Left ventricle myocardium superior (tissue), 1 donor: ENCODE measurements at regions not wholly inside any gene's neighbourhood (a gene's known extent, or its start where the extent isn't known, plus 50 kb on each side); places are given as distances from the start of the nearest gene placed in this dataset.
A peak's percentile ranks its signal among the peaks of the same experiment; 100 is the strongest.

ENCODE experiments used
- ATAC-seq: fragments of 200-7000 bp; cut with Tn5 transposase; one replicate; pipeline ENCODE4 v1.9.1; 2020; ENCODE audit warnings: mild to moderate bottlenecking, moderate library complexity
- DNase-seq: peaks from one replicate; pipeline ENCODE4 v3.0.0-alpha.2; 2020
- intact Hi-C: fragments of 100-400 bp; cut with micrococcal nuclease; formaldehyde crosslinking; loops from one replicate; pipeline ENCODE4 v1.11.0; 2022
- donor health status: DM: no; HTN: yes; CAD: no; lungs with severe emphysema.

GRCh38 chr9:88724331-88724730 is 189.4 kb downstream of the NXNL2 start:
- ATAC-seq, result peak; percentile 84
- intact Hi-C loops, result loop anchor here (5.0 kb wide), 1 partner anchor 148 kb away; no protein-coding TSS in a partner anchor
- DNase-seq, result no peak

- ATAC-seq (no peak), DNase-seq (no peak)
- intact Hi-C loops, result no loop called here
Observed at GRCh38 chr9:88725300-88726019, 190.5 kb downstream of the NXNL2 start.

- ATAC-seq (no peak), DNase-seq (no peak)
- intact Hi-C loops, result no loop called here
Observed at GRCh38 chr9:88726803-88727202, 191.8 kb downstream of the NXNL2 start.

GRCh38 chr9:88730780-88731179 is 195.8 kb downstream of the NXNL2 start:
- intact Hi-C loops, result no loop called here
- ATAC-seq (no peak), DNase-seq (no peak)

DNA sequence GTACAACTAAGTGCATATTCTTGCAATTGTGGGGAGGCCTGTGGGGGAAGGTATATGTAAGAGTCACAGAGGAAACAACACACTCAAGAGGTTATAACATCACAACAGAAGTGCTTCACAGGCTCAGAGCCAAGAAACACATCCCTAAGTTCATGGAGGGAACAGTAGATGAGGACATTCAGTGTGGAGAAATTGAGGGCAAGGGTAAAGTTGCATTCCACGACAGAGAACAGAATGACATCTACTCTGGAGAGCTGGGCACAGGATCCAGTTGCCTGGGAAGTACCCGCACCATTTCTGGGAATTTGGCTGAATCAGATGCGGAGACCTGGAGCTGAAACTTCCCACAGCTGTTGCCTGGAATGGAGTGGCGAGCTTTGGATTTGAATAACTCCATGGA is 197.2 kb downstream of the NXNL2 start:
- intact Hi-C loops, result no loop called here
- ATAC-seq (peak; percentile 74), DNase-seq (no peak)

DNA sequence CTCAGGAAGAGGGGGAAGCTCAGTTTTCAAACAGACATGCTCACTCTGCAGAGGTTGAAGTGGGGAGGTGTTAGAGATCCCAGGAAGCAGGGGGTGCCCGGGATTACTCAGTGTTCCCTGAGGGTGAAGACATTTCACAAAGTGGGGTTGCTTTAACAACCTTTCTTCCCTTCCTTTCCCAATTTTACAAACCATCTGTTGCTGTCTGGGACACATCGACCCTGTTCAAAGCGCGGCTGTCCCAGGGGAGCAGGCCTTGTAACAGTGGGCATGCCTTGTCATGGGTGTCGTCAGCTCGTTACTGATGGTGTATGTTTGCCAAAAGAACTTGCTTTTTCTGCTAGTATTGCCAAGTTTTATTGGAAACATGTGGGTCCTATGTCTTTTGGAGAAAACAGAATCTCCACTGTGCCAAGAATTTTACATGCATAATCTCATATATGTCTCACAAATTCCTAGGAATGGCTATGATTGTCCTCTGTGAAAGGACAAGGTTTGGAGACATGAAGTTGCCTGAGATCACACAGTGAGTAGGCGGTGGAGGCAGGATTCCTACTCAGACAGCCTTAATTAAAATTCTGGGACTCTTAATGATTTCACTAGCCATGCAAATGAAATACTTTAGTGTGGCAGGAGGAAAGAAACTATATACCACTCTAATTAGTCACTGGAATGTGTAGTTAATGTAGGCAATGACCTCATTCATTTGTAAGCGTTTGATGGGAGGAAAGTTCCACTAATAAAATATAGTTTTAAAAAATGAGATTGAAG is 198.9 kb downstream of the NXNL2 start:
- intact Hi-C loops, result no loop called here
- peak; percentile 78 for ATAC-seq
- DNase-seq, result peak; percentile 89

DNA sequence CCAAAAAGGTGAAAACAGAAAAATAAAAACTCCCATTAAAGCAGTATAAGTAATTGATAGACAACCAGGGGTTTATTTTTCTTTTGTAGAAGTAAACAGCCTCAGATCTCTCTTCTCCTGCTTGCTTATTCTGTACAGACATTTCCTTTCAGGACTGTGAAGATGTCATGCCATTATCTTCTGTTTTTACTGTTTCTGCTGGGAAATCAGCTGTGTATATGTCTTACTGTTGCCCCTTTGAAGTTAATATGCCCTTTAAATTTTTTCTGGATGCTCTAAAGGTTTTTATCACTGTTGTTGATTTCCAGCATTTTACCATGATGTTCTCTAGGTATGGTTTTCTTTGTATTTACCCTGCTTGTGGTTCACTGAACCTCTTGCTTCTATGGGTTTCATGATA is 199.5 kb downstream of the NXNL2 start:
- DNase-seq, result no peak
- ATAC-seq, result no peak
- intact Hi-C loops, result no loop called here

DNA sequence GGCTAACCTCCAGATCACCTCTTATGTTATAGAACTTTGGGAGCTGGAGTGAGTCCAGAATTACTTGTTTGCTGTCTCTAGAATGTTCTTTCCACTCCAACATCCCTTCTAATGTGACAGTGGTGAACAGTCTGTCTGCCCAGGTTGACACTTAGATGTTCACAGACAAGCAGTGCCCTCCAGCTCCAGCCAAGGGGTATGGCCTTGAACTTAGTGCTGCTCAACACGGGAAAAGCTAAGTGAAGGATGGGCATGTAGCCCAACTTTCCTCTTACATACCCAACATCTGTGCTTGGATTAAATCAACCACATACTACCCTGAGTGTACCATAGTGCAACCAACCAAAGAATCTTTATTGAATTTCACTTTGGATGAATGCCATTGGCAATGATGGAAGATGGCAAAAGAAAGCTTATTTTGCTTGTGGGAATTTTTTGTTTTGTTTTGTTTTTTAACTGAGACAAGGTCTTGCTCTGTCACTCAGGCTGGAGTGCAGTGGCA is 201.2 kb downstream of the NXNL2 start:
- no peak for ATAC-seq
- intact Hi-C loops, result no loop called here
- DNase-seq, result no peak

- no peak for ATAC-seq
- intact Hi-C loops, result no loop called here
Observed at GRCh38 chr9:88737031-88737430, 202.1 kb downstream of the NXNL2 start.

DNA sequence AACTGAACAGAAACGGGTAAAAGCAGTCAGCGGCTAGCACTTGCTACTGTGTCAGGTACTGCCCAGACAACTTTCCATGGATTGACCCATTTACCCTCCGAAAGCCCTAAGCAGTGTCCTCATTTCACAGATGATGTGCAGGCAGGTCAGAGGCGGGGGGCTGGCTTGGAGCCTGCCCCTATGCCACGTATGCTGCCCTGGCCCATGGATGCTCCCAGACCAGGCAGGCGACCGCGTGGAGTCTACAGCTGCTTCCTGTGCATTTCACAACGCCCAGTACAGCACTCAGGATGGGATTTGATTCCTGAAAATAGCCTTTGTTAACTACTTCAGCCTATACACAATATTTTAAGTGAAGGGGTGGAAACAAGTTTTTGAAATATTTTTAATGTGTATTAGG is 202.9 kb downstream of the NXNL2 start:
- intact Hi-C loops, result no loop called here

More at GRCh38 chr9:88737031-88737430, 202.1 kb downstream of the NXNL2 start:
- no peak for DNase-seq

DNA sequence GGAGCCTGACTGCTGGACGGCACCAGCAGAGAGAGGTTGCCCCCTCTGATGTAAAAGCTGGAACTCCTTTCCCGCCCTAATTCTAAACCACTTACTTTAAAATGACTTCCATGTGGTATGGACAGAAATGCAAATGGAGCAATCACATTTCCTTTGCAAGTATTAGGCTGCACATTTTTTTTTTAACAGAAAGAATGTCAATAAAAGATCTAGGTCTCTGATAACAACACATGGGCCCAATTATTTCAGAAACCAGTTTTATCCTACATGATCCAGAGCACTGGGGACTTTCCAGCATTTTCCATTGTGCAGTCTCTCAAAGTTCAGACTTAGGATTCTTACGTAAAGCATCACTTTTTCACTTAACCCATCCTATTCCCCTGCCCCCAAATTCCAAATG is 203.7 kb downstream of the NXNL2 start:
- DNase-seq (no peak), ATAC-seq (no peak)
- intact Hi-C loops, result no loop called here

More for the DNA sequence above, 202.9 kb downstream of the NXNL2 start:
- peak; percentile 37 for ATAC-seq
- DNase-seq, result no peak

- no peak for DNase-seq
- intact Hi-C loops, result no loop called here
- no peak for ATAC-seq
Observed at GRCh38 chr9:88739373-88739772, 204.4 kb downstream of the NXNL2 start.

DNA sequence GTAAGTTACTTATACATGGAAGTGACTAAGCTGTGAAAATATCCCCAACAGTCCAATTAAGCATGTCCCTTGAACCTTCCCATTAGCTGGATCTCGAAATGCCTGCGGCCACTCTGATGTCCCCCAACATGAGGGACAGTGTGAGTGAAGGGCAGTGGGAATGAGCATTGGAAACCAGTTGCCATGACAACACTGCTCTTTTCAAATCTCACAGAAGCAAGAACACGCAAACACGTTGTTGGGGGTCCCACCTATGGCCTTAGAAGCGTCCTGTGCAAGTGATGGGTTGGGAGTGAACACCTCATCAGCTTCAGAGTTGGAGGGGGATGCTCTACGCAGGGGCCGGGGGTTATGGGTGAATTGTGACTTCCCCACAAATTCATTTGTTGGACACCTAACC is 205.9 kb downstream of the NXNL2 start:
- intact Hi-C loops, result no loop called here
- ATAC-seq, result no peak

DNA sequence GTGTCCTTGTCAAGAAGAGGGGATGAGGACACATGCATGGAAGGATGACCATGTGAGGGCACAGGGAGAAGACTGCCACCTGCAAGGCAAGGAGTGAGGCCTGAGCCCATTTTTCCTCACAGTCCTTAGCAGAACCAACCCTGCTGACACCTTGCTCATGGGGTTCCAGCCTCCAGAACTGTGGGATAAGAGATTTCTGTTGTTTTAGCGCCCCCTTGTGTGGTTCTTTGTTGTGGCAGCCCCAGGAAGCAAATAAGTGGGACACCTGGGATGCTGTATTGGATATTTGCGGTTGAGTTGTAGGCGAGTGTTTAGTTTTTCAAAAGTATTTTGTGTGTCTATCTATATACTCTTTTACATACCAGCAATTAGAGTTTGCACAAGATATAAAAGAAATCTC is 206.4 kb downstream of the NXNL2 start:
- intact Hi-C loops, result no loop called here

More for the DNA sequence above, 205.9 kb downstream of the NXNL2 start:
- no peak for DNase-seq

DNA sequence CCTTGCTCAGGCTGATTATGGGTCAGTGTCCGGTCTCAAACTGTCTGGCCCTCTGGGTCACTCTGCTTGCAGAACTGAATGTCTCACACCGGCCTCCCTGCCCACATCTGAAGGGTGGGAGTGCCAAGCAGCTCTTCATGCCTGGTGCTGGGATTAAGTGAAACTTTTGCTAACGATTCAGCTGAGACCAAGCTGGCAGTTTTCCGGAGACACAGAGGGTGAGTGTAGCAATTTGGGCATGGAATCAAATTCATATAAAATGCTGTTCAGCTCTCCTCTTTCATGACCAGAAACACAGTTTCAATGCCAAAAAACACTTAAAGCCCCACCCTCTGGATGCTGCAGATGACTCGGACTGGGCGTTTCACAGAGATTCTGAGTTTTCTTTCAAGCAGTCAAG is 207.5 kb downstream of the NXNL2 start:
- ATAC-seq, result peak; percentile 46
- intact Hi-C loops, result no loop called here
- peak; percentile 45 for DNase-seq

More for the DNA sequence above, 206.4 kb downstream of the NXNL2 start:
- ATAC-seq (no peak), DNase-seq (no peak)

DNA sequence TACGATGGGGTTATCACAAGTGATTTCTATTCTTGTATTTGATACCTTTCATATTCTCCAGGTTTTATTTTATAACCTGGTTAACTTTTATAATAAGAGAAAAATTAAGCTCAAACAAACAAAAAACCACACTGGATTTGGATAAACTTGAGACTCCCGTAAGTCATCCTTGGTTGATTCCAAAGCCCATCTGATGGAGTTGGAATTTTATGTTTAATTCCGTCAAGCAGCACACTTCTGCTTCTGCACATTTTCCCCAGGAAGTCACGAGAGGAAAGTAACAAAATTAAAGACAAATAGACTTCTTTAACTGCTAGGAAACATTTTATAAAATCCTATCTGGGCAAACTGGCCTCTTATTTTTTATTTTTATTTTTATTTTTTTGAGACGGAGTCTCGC is 207.9 kb downstream of the NXNL2 start:
- intact Hi-C loops, result no loop called here
- ATAC-seq (no peak), DNase-seq (no peak)

DNA sequence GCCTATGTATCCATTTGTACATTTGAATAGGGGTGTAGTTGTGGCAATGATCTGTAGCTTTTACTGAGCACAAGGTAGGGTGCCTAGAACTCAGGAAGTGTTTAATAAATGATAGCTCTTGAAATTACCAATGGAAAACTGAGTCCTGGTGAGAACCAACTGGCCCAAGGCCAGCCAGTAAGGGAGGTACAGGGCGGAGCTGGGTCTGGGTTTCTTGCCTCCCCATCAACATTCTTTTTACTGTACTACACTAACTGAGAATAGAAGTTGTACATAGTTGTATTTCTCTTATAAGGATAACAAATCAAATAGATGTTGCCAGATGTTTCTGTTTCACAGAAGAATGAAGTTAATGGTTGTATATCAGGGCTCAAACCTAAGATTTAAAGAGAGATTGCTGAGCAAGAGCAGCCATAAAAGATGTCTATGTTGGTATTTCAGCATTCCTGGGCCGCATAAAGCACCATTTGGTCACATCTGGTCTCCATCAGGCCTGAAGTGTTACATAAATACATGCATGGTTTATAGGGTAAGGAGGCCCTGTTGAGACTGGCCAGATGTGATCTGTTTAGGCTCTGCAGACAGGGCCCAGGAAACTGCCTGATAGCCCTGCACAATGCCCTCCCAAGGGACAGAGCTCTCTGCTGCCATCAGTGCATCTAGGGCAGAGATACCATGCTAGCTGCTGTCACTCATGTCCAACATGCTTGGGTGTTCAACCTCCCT is 210.5 kb downstream of the NXNL2 start:
- intact Hi-C loops, result no loop called here
- DNase-seq (no peak), ATAC-seq (no peak)

GRCh38 chr9:88746029-88746742 is 211.2 kb downstream of the NXNL2 start:
- DNase-seq, result peak; percentile 77
- peak; percentile 70 for ATAC-seq
- intact Hi-C loops, result no loop called here

DNA sequence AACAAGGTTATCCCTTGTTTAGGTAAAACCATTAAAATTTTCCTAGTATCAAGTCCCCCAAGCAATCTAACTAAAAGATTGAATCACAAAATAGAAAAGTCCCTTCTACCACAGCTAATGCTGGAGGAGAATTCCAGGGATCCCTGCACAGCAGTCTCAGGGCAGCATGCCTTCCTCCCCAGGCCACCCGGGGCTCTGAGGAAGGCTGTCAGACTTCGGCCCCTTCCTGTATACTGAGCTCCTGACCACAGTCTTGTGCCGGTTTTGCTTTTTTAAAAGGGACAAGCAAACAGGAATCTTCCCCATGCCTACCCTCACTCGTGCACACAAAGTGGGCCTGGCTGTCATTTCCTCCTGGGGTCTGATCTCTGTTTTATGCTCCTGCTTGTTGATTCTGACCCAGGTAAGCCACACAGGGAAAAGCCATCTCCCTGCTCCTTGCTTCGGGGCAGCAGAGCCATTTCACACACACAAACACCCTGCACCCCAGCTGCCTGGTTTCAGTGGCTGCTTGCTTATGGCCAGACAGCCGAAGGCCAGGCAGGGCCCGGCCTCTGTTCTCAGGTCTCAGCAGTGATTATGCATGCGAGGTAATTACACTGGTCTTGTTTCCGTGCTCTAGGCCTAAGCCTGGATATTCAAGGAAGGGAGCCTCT is 211.9 kb downstream of the NXNL2 start:
- intact Hi-C loops, result no loop called here
- ATAC-seq, result no peak
- no peak for DNase-seq
